CMK (cell line): ENCODE measurements at regions not wholly inside any gene's neighbourhood (a gene's known extent, or its start where the extent isn't known, plus 50 kb on each side); places are given as distances from the start of the nearest gene placed in this dataset.

Experiments
- DNase-seq: peaks from one replicate; pipeline ENCODE4 v3.0.0-alpha.2; 2010; ENCODE audit warnings: low read depth

DNA sequence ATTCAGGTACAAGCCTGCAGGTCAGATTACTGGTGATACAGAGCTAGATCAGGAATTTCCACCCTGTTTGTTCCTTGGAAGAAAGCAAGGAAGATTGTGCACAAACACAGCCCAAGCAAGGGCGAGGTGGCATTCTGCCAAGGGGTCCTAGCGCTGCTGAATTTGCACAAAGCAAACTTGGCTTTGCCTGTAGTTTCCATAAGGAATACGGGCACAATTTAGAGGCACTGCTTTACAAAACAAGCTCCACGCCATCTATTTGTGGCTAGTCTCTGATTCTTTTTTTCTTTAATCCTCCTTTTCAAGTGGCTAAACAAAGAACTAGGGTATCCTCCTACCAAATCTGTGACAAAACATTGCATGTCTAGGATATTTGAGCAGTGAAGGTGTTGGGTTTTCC, 195.5 kb upstream of the ACVR2A start:
- DNase-seq, result no peak

DNA sequence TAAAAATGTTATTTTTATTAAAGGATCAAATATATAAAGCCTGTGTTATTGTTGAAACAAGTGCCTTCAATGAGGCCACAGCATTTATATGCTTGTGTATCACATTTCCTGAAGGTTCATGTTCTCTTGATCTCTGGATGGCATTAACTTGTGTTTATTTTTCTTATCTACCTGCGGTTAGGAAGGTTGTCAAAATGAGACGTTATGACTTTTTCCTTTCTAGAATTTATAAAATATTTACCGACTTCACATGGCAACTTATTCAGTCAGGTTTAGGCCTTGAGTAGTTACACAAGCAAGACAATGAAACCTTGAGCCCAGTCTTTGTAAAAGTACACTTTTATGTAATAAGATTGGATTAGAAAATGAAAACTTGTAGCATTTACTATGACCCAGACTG, 196.4 kb upstream of the ACVR2A start:
- DNase-seq, result no peak

DNA sequence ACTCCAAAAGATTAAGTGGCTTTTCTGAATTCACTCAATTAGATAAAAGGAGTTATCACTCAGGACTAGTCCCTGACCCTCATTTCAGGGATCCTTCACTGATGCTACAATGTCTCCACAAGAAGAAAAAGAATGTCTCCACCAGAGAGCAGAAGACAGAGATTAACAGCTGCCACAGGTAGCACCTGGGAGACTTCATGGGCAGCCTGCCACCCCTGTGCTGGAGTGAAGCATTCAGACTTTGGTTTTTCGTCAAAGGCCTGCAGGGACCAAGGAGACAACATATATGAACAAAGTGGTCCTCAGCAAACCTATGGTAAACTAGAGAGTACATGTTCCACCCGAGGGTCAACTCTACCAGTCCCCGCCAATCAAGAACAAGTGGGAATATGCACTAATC, 197.0 kb upstream of the ACVR2A start:
- no peak for DNase-seq

DNA sequence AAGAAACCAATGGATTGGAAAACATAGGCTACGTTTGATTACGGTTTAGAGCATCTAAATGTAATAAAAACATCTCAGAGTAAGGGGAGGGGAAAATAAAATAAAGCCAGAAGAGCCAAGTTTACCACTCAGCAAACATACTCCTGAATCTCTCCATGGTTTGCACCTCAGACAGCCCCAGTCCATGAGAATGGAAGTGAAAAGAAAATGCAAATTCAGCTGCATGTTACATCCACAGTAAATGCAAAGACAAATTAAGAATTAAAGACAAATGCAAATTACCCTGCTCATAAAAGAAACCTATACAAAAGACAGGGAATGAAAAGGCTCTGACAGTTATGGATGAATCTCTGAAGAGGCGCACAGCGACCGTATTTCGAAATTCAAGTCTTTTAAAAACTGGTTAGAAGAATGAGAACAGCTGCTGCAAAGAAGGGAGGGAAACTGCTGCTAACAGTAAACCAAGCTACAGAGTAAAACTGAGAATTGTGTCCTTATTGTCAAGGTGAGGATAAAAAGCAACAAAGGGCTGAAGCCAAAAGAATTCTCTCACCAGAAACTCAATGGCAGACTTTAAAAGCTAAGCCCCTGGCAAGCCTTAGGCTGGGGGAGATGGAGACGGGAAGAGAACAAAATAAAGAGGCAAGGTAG, 197.9 kb upstream of the ACVR2A start:
- DNase-seq, result no peak

DNA sequence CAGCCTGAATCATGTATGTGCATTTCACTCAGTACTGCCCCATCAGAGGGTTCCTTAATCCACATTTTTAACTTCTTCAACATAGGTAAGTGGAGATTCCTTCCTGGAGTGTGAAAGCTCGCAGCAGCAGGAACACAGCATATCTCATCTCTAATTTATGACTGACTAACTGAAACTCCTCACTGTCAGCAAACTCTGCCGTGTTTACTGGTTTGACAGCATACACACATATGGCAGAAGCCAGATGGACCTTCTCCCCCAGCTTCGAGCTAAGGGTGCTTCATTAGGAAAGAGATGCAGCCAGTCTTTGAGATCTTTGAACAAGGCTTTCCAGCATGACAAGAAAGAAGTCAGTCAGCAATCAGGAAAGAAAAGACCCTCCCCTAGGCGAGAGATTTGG, 200.3 kb upstream of the ACVR2A start:
- DNase-seq, result no peak

DNA sequence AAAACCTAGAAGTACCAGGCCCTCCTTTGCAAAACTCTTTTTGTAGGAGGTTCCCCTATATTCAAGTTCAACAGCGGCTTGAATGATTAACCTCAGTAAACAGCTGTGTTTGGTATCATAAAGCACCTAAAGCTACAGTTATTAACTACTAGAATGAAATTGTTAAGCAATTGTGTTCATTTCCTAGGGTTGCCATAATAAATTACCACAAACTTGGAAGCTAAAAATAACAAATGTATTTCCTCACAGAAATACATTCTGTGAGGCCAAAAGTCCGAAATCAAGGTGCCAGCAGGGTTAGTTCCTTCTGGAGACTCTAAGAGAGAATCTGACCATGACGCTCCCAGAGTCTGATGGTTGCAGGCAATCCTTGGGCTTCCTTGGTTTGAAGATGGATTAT, 202.1 kb upstream of the ACVR2A start:
- DNase-seq, result no peak

DNA sequence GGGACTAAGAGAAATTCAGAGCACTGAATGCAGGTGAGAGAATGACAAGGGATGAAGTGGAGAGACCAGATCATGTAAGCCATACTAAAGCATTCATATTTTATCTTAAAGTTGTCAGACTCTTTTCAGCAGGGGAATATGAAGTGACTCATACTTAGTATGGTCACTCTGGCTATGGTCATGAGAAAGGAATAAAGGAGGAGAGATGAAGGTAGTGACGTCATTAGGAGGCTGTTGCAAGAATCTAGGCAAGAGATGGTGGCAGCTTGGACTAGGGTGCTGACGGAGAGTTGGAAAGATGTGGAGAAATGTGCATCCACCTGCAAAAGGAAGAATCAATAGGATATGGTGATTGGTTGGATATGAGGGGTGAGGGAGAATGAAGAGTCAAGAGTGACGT, 203.2 kb upstream of the ACVR2A start:
- no peak for DNase-seq

DNA sequence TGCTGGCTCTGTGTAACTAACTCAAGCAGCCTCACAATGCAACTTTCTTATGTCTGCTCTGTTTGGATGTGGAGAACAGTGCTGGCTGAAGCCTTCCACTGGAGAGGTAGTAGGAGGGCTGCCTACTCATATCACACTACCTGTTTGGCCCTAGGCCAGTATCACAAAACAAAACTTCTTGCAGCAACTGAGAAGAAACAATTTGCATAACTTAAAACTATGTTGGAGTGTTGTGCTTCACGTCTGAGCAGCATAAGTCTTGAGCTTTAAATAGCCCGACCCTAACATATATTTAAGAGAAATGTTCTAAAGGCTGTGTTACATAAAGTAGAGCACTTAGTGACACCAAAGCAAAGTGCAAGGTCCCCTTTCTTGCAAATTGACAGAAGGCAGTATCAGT, 204.9 kb upstream of the ACVR2A start:
- DNase-seq, result no peak

DNA sequence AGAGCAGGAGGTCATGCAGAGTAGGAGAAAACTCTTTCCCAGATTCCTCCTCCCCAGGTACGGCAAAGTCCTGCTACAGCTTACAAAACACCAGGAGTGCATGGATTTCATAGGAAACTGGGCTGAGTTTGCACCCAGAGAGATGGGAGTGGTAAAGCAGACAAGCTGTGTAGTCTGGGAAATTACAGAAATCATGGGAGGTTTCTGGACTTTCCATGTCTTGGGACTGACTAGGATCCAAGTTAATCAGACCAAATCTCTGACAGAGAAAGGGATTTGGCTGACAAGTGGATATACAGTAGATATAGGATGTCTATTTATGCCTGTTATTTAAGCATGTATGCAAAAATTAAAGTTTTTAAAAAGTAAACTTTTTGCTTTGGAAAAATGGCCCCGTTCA, 205.4 kb upstream of the ACVR2A start:
- DNase-seq, result no peak

DNA sequence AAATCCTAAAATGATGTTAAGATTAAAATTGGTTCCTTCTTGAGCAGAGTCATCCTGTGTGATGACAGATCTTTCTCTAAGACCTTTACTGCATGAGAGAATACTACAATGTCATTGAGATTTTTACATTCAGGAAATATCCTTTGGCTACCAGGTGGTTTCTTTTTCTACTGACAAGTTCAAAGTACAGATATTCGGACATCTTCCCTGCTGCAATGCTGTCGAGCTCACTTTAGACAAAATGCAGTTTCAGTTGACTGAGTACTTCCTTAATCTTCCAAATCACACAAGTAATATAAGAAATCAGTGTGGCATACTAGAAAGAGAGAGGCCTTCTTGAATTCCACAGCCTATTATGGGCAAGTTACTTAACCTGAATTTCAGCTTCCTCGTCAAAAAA, 207.9 kb upstream of the ACVR2A start:
- DNase-seq, result no peak

DNA sequence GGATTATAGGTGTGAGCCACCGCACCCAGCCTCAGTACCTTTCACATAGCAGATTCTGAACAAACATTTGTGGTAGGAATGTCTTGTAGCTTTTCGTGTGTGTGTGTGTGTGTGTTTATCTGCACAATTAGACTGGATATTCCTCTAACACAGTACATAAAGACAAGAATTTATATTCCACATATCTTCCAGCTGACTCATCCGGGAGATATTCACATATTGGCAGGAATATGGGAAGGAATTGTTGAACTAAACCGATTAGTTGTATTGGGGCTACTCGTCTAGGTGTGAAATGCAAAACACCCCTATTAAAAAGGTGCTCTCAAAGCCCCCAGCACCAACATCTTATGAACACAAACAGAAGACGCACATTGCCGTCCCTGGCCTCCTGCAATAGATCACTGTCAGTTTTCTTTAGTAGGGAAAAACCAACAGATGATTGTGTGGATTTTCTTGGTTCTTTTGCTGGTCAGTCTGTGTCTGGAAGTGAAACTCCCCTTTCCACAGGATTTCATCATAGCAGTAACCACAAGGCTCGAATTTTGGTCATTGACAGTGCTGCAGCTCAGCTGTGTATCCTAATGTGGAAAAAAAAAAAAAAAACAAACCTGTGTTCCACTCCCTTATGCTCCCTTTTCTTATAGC, 208.5 kb upstream of the ACVR2A start:
- no peak for DNase-seq

DNA sequence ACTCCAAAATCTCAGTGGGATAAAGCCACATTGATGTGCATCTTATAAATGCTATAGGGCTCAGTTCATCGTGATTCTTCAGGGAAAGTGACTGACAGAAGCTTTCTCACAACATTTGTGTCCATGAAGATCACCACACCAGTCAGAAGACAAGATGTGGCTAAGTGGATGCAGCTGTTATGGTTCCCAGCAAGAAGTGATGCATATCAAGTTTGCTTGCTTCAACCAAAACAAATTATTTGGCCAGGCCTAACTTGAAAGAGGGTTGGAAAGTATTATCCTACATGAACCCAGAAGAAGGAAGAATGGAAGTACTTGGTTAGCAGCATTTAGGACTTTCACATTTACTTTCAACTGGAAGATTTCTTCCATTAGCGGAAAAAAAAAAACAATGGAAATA, 210.0 kb upstream of the ACVR2A start:
- no peak for DNase-seq

DNA sequence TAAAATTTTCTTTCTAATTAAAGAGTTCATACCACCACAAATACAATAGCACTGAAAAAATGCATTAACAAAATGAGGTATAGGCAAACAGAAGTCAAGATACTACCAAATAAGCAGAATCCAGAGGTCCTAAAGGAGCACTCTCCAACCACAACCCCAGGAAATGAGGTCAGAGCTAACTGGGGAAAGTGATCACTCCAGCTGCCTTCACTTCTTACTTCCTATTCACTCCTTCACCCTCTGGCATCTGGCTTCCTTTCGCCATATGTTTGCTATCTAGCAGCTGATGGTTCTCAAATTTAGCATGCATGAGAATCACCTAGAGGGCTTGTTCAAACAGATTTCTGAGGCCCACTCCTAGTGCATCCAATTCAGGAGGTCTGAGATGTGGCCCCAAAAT, 212.6 kb upstream of the ACVR2A start:
- no peak for DNase-seq

DNA sequence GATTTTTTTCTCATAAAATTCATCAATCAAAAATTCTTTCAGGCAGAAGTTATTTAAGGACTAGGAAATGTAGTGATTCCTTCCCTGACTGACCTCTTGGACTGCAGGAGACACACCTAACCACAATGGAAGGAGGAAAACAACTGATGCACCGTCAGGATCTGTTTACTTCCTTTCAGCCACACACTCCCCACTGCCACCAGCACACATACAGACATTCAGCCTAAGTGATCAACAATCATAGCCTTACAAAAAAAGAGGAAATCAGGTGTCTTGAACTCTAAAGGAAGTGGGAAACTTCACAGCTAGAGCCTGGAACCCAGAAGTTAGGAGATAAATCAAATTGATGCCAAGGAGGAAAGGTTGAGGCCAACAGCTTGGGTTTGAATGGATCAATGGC, 213.5 kb upstream of the ACVR2A start:
- DNase-seq, result no peak

DNA sequence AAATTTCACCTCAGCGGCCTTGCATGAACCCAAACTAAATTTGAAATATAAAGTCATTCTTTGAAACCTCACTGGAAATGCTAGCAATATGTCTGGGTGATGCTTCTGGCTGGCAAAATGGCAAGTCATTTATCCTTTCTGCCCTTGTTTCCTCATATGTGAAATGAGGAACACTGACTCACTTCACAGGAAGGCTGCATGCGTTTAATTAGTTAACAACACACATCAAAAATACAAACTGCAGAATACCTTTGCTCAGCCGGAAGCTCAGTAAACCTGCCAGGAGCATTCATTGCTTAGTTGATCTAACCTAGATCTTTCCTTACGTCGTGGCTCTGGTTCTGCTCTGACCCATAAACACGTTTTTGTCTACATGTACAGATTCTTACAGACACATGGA, 214.2 kb upstream of the ACVR2A start:
- no peak for DNase-seq

DNA sequence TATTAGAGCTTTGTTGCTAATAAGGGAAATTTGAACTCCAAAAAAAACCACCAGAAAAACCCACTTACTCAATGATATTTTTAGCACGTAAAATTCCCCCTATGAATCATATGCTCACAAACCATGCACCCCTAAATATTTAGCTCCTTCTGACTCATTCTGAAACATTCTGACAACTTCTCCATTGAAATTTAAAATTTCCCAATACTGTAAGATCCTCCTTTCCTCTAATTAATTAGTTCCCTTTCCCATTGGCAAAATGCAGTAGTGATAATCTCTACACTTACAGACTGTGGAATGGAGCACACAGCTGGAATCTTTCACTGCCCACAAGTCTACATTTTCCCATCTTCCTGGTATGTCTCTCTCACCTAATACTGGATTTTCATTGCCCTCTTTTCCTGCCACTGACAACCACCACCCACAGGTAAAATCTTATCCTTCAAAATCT, 215.8 kb upstream of the ACVR2A start:
- DNase-seq, result no peak

DNA sequence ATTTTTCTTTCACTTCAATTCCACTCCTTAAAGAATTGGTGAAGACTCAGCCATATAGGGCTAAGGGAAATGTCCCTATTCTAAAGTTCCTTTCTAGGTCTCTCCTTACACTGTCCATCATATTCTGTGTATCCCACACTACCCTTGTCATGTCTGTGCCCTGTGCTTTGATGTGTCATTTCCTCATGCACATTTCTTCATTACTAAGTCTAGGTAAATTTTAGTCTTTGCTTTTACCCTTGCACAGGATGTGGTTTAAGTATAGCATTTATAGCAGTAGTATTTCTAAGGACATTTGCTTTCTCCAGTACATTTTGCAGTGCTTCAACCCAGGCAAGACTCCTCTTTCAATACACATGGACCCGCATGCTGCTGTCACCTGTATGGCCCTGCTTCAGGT, 221.5 kb upstream of the ACVR2A start:
- DNase-seq, result no peak

DNA sequence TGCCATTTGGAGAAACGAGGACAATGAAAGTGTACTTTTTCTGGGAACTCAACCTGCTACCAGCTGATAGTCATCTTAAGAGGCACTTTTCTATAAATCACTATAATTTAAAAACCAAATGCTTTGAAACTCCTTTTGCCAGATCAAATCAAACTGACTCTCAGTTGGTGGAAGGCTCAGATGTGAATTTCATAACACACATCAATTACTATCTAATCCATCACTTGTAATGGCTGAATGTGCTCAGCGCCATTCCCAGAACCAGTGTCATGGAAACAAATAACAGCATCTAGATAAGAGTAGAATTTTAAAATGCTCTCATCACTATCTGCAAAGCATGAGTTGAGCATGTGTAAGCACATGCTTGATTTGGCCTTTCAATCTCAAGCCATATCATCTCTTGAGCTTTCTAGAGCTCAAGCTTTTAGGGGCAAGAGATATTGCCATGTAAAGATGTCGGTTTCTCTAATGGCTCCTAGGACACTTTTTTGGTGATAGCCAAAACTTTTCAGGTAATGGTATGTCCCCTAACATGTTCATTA, 223.1 kb upstream of the ACVR2A start:
- DNase-seq, result no peak

DNA sequence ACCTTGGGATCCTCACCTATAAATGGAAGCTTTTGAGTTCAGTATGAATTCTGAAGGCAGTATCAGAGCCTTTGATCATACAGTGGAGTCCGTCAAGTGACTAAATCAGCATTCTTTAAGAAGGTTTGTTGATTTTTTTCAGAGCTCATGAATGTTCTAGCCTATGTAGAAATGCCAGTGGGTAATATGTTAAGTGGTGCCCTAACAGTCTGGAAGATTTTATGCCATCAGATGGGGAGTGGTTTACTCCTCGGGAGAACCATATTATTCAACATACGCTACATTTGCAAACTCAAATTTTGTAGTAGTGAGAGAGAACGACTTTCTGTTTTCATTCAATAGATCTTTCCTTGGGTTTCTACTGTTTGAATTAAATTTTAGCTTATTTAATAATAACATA, 225.0 kb upstream of the ACVR2A start:
- no peak for DNase-seq

DNA sequence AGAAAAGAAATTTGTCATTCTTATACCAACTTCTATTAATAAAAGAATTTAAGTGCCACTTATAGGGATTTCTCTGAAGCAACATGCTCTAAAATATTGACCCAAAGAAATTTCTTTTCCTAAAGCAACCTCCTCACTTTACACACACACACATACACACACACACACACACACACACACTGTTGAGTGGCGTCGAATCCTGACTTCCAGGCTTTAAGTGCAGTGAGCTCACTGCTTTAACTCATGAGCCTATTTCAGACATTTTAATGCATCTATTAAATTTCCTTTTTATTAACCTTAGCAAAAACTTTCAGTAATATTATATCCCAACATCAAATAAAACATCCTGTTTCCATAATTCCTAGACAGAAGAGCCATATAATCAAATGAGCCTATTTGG, 229.1 kb upstream of the ACVR2A start:
- DNase-seq, result no peak

DNA sequence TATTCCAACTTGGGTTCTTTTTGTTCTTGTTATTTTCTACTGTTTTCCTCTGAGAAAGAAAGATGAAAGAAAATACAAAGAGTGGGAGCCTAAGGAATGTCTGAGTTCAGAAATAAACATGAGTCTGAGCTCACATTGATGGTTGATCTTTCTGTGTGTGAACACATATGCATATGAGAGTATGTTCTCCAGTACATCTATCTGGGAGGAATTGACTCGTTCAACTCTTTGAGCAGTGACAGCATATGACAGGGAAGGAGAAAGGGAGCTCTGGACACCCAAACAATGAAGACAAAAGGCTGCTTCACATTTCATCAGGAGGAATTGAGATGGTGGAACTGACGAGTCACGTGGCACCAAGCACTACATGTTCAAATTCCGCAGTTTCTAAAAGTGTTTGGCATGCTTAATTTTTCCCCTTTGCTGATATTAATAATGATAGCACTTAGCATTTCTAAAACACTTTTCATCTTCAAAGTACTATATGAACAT, 229.8 kb upstream of the ACVR2A start:
- DNase-seq, result no peak

DNA sequence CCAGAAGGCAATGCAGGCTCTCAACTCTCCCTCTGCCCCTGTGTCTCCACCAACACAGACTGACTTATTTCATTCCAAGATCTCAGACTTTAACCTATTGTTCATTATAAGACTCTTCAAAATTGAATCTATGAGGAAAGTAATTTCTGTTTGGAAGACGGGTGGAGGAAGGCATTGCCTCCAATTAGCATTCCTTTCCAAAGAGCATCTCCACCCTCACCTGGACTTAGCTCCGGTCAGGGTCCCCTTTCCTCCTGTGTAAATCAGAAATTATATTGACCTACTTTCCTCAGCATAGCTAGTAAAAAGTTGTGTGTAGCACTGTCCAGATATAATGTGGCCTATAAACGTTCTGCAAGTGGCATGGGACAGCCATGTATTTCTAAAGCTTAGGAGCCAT, 230.4 kb upstream of the ACVR2A start:
- no peak for DNase-seq

DNA sequence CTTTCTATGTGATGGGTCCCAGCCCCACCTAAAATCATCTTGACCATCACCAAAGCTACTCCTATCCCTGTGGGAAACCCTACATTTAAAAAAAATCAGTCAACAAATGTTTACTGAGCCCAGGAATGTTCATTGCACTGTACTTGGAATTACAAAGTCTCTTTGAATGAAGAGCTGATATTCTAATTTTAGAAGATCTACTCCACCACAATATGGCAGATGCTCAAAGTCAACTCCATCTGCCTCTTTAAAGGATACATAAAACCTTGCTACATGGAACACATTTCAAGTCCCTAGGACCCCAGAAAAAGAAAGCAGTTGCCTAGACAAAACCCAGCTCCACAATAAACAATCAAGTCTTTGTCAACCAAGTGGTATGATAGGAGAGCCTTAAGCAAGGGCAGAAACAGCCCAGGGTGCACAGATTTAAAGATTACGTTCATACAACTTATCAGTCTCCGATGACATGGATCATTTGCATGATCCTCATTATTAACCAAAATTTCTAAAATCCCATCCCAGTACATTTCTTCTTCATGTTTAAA, 234.3 kb upstream of the ACVR2A start:
- DNase-seq, result no peak

DNA sequence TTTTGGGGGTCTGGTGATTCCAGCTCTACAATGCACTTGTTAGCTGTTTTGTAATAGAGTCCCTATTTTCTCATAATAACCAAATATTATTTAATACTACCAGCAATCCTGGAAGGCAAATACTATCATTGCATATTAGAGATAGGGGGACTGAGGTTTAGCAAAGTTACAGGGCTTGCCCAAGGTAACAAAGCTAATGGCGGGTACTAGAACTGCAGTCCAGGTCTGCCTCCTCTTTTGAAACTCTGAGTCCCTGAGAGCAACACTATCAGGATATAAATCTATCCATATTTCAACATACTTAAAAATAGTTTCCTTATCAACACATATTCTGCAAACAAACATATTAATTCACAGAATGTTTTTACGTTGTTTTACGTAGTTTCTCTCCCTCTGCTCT, 235.5 kb upstream of the ACVR2A start:
- DNase-seq, result no peak
